Daoy (cell line): ENCODE measurements at regions not wholly inside any gene's neighbourhood (a gene's known extent, or its start where the extent isn't known, plus 50 kb on each side); places are given as distances from the start of the nearest gene placed in this dataset.
A peak's percentile ranks its signal among the peaks of the same experiment; 100 is the strongest.
"Not testable (repeated sequence)": the region's sequence is repeated elsewhere in the genome, so short reads cannot be mapped to it uniquely, and the experiment has no call there.

Experiments used
- DNase-seq: peaks from one replicate; pipeline ENCODE4 v3.0.0-alpha.2; 2015; ENCODE audit warnings: low read depth

GRCh38 chr1:111063595-111063994, 76.3 kb downstream of the DRAM2 start:
- DNase-seq, result no peak

GRCh38 chr1:111062624-111063023, 77.3 kb downstream of the DRAM2 start:
- DNase-seq, result no peak

- DNase-seq, result no peak
Measured at GRCh38 chr1:111062081-111062480, 77.8 kb downstream of the DRAM2 start.

GRCh38 chr1:111054656-111055055, 85.2 kb downstream of the DRAM2 start:
- DNase-seq, result no peak

- no peak for DNase-seq
Measured at GRCh38 chr1:111052246-111052645, 87.6 kb downstream of the DRAM2 start.

GRCh38 chr1:111048253-111048652, 84.5 kb upstream of the LRIF1 start:
- DNase-seq, result not testable (repeated sequence)

- DNase-seq, result no peak
Measured at GRCh38 chr1:111045033-111045722, 81.5 kb upstream of the LRIF1 start.

GRCh38 chr1:111032295-111032897, 68.7 kb upstream of the LRIF1 start:
- peak; percentile 30 for DNase-seq

- peak; percentile 54 for DNase-seq
Measured at GRCh38 chr1:111030590-111030989, 66.9 kb upstream of the LRIF1 start.

- no peak for DNase-seq
Measured at GRCh38 chr1:111025109-111025508, 61.4 kb upstream of the LRIF1 start.

- DNase-seq, result no peak
Measured at GRCh38 chr1:111015222-111015621, 51.5 kb upstream of the LRIF1 start.
